K562 (cell line): ENCODE measurements at regions not wholly inside any gene's neighbourhood (a gene's known extent, or its start where the extent isn't known, plus 50 kb on each side); places are given as distances from the start of the nearest gene placed in this dataset.

Experiments used
- ATAC-seq: fragments of 200-7000 bp; cut with Tn5 transposase; 3 replicates; pipeline ENCODE4 v1.9.1; 2020; ENCODE audit warnings: moderate library complexity
- BruUV-seq: library from RNA; stranded (reverse); fragments of 400-500 nt; replicated peaks from 2 replicates; lab custom pipeline; 2021; lab: Mats Ljungman, UMichigan
- CTCF ChIA-PET: fragments of 300-600 bp; formaldehyde crosslinking; extraction: SDS; loops from one replicate; lab custom pipeline; 2021; ENCODE audit warnings: low intra/inter-chr PET ratio; lab: Yijun Ruan, JAX
- POLR2A ChIA-PET: fragments of 300-600, 350-650 bp; sonication (Branson Sonifier 250); formaldehyde crosslinking; extraction: SDS; loops from one replicate; lab custom pipeline; 2021; ENCODE audit warnings: antibody characterized with exemption, inconsistent platforms; lab: Yijun Ruan, JAX
- DNase-seq, 4 experiments: peaks; one replicate each; pipeline versions ENCODE4 v3.0.0 to v3.0.0-alpha.2; 2011 to 2018; ENCODE audit warnings: low spot score in 3 of 4, mixed read lengths in 3 of 4; ENCODE audit errors: extremely low read depth in 1 of 4
- FAIRE-seq: peaks from 2 replicates; lab custom pipeline; 2011; peaks lifted over from hg19 to GRCh38; lab: Jason Lieb, UNC
- H2AFZ ChIP-seq: 2 replicates; pipeline ENCODE4 v1.6.0; 2011; ENCODE audit warnings: low read depth, low read length, control low read depth, inconsistent platforms
- H3K27ac ChIP-seq: fragments of 200-600 bp; 3 replicates; pipeline ENCODE4 v1.8.0; 2011; ENCODE audit warnings: low read depth, mild to moderate bottlenecking, control low read depth, inconsistent platforms, low read length, moderate library complexity, mixed read lengths; ENCODE audit errors: extremely low read depth
- H3K27me3 ChIP-seq, 2 experiments: fragments of 300-600 bp in 1 of 2; 2 replicates in 1 of 2; 3 replicates in 1 of 2; pipeline versions ENCODE4 v1.6.0 to v1.8.0; 2011; ENCODE audit warnings: inconsistent platforms in 2 of 2, low read length in 2 of 2, mild to moderate bottlenecking in 1 of 2, mixed read lengths in 1 of 2, moderate library complexity in 1 of 2; ENCODE audit not compliant: control insufficient read depth in 2 of 2, insufficient read depth in 2 of 2
- H3K36me3 ChIP-seq: fragments of 300-600 bp; 3 replicates; pipeline ENCODE4 v1.8.0; 2011; ENCODE audit warnings: mild to moderate bottlenecking, low read length, inconsistent platforms; ENCODE audit not compliant: control insufficient read depth, insufficient read depth
- H3K4me1 ChIP-seq, 2 experiments: fragments of 200-600 bp in 1 of 2; replicated peaks in 1 of 2; 2 replicates in 1 of 2; 3 replicates in 1 of 2; pipeline versions ENCODE4 v1.5.1 to v1.8.0; 2011; ENCODE audit warnings: inconsistent platforms in 2 of 2, low read length in 2 of 2, mild to moderate bottlenecking in 1 of 2, mixed read lengths in 1 of 2, moderate library complexity in 1 of 2; ENCODE audit not compliant: control insufficient read depth in 2 of 2, insufficient read depth in 2 of 2
- H3K4me2 ChIP-seq: 2 replicates; pipeline ENCODE4 v1.6.1; 2011; ENCODE audit warnings: low read length, control low read depth, inconsistent platforms, mixed read lengths; ENCODE audit not compliant: insufficient read depth
- H3K4me3 ChIP-seq: fragments of 200-600 bp; sonication (generic), shearing (Covaris generic); 2 replicates; pipeline ENCODE4 v1.5.1; 2016; ENCODE audit warnings: control low read depth, inconsistent platforms
- H3K79me2 ChIP-seq: fragments of 200-600 bp; 3 replicates; pipeline ENCODE4 v1.8.0; 2011; ENCODE audit warnings: low read length, inconsistent platforms; ENCODE audit not compliant: control insufficient read depth, insufficient read depth
- H3K9ac ChIP-seq, 2 experiments: 2 replicates each; pipeline versions ENCODE4 v1.6.0 to v1.6.1; 2011; ENCODE audit warnings: low read depth in 2 of 2, low read length in 2 of 2, control low read depth in 1 of 2, inconsistent platforms in 1 of 2, mild to moderate bottlenecking in 1 of 2, mixed read lengths in 1 of 2; ENCODE audit not compliant: insufficient read depth in 1 of 2
- H3K9me1 ChIP-seq: one replicate; pipeline ENCODE4 v1.6.0; 2011; ENCODE audit warnings: inconsistent platforms, mild to moderate bottlenecking, low read length, moderate library complexity; ENCODE audit not compliant: control insufficient read depth, insufficient read depth
- H3K9me3 ChIP-seq: replicated peaks from 2 replicates; pipeline ENCODE4 v1.5.1; 2011; ENCODE audit warnings: low read depth, low read length, inconsistent platforms; ENCODE audit not compliant: control insufficient read depth, insufficient read depth
- H4K20me1 ChIP-seq: replicated peaks from 2 replicates; pipeline ENCODE4 v1.6.1; 2011; ENCODE audit warnings: low read length, inconsistent platforms, mixed read lengths; ENCODE audit not compliant: control insufficient read depth, insufficient read depth
- BRCA1 ChIP-seq, 2 experiments: fragments of 450-650 bp in 1 of 2; sonication (generic) in 1 of 2; formaldehyde crosslinking in 1 of 2; IDR thresholded peaks; 2 replicates each; pipeline versions ENCODE4 v1.5.0 to v1.6.1; 2017 to 2020; ENCODE audit warnings: mild to moderate bottlenecking in 1 of 2, missing genetic modification reagents in 1 of 2
- CHD4 ChIP-seq: fragments of 200-600 bp; sonication (generic); IDR thresholded peaks from 3 replicates; pipeline ENCODE4 v1.6.1; 2012; ENCODE audit warnings: low read depth, mild to moderate bottlenecking, mixed read lengths, low read length, inconsistent platforms; ENCODE audit not compliant: insufficient read depth, insufficient replicate concordance, poor library complexity, severe bottlenecking
- DDX20 ChIP-seq: fragments of 450-650 bp; IDR thresholded peaks from 2 replicates; pipeline ENCODE4 v1.6.1; 2016; ENCODE audit warnings: missing genetic modification characterization, low read depth, mild to moderate bottlenecking, missing compliant biosample characterization, moderate library complexity
- EWSR1 ChIP-seq: fragments of 450-650 bp; IDR thresholded peaks from 2 replicates; pipeline ENCODE4 v1.6.1; 2018; ENCODE audit warnings: borderline replicate concordance, mild to moderate bottlenecking, low read depth, moderate library complexity; ENCODE audit not compliant: partially characterized antibody
- GTF2E2 ChIP-seq: fragments of 200-800 bp; sonication (Bioruptor generic); IDR thresholded peaks from 2 replicates; pipeline ENCODE4 v1.6.1; 2016; ENCODE audit warnings: missing genetic modification characterization, missing compliant biosample characterization
- NRF1 ChIP-seq, 2 experiments: fragments of 450-650 bp; IDR thresholded peaks in 1 of 2; conservative IDR thresholded peaks in 1 of 2; 2 replicates each; pipeline ENCODE4 v1.6.1; 2014; ENCODE audit warnings: mild to moderate bottlenecking in 2 of 2
- WGBS: fragments of 100-300 bp; shearing (Covaris generic); methylation state at CpG from one replicate; pipeline ENCODE4 v1.1.6; 2016; ENCODE audit warnings: low coverage, mixed read lengths; ENCODE audit not compliant: insufficient coverage; ENCODE audit errors: missing lambda C conversion rate; 5-methylcytosine and 5-hydroxymethylcytosine counted together
- in situ Hi-C: fragments of 300-500 bp; cut with MboI; formaldehyde crosslinking; loops from 4 replicates; pipeline ENCODE4 v1.15.0; 2018; ENCODE audit warnings: inconsistent platforms, mixed read lengths
- intact Hi-C: fragments of 100-400 bp; cut with micrococcal nuclease; formaldehyde crosslinking; loops from 2 replicates; pipeline ENCODE4 v1.14.2; 2022
- TF ChIP-seq, protein P1 (sequence below): fragments of 450-650 bp; IDR thresholded peaks from 2 replicates; pipeline ENCODE4 v1.6.1; 2016; ENCODE audit warnings: mild to moderate bottlenecking
- TF ChIP-seq, protein P2 (sequence below): fragments of 450-650 bp; formaldehyde crosslinking; IDR thresholded peaks from 2 replicates; pipeline ENCODE4 v1.4.0; 2020; ENCODE audit warnings: mild to moderate bottlenecking, mixed read lengths

DNA sequence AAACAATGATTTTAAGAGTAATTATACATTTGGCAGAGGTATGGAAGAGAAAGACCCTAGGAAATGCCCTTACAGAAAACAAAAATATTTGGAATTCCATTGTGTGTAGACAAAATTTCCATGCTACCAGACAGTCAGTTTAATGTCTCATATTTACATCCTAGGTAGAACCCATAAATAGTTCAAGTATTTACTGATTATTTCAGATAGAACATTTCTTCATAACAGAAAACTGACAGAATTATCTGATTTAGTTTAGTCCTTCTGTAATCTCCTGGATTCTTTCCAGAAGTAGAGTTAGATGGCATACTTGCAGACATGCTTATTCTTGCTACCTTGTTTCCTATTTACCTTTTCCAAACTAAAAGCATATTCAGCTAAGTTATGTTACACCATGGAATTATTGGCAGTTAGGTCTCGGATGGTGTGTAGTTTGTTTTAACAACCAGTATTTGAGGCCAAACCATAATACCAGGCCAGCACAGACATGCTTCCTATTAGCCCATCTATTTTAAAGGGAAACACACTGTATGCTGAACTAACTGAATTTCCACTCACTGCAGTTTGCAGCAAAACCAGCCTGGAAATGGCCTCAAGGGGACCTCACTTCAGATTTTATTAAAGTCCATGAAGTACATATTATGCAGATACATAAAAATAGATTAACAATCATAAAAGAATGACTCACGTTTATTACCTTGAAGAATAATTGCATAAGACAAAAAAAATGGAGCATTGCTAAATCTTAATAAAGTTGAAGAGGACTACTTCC lies 126.6 kb upstream of the LRIG3 start:
- no peak overlapping the region for H3K4me2 ChIP-seq
- no peak overlapping the region for H3K4me3 ChIP-seq
- DNase-seq (no peak), ATAC-seq (no peak), FAIRE-seq (no peak)
- H3K9ac ChIP-seq: no peak overlapping the region
- no peaks in the 10 kb centered on the region for H4K20me1 ChIP-seq
- H3K4me1 ChIP-seq: no peaks in the 10 kb centered on the region
- POLR2A ChIA-PET: no interaction called here
- CTCF ChIA-PET: no interaction called here
- no peak overlapping the region for H2AFZ ChIP-seq
- H3K36me3 ChIP-seq: no peaks in the 10 kb centered on the region
- intact Hi-C loops (no loop called here), in situ Hi-C loops (no loop called here)
- no TSS peak for BruUV-seq
- H3K79me2 ChIP-seq: no peaks in the 10 kb centered on the region
- no peaks in the 10 kb centered on the region for H3K9me3 ChIP-seq
- H3K9me1 ChIP-seq: no peaks in the 10 kb centered on the region
- no peak overlapping the region for H3K27ac ChIP-seq
- no peaks in the 10 kb centered on the region for H3K27me3 ChIP-seq
- TF ChIP-seq GTF2E2 (tag) (no peak), DDX20 (no peak)
- 0% methylated on average over 2 of the region's 2 CpGs for WGBS

DNA sequence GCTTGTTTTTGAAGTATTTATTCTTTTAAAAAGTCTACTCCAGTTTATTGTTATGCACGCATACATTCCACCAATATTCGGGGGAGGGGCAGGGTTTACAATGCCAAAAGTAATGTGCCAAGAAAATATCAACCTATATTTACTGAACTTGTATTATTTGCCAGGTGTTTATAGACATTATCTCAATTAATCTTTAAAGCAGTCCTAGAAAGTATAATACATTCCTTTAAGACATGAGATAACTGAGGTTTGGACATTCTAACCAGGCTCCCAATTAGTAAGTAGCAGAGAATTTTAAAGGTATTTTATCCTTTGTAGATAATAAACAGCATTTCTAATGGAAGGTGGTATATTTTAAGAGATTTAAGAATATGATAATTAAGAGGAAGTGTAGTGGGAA lies 124.5 kb upstream of the LRIG3 start:
- Histone ChIP-seq H3K79me2 (no peaks in the 10 kb centered on the region), H3K27ac (no peak overlapping the region), H3K4me2 (no peak overlapping the region), H3K9me3 (no peaks in the 10 kb centered on the region), H3K4me1 (no peaks in the 10 kb centered on the region), H3K27me3 (no peaks in the 10 kb centered on the region), H3K36me3 (no peaks in the 10 kb centered on the region), H4K20me1 (no peaks in the 10 kb centered on the region), H3K9me1 (no peaks in the 10 kb centered on the region), H3K4me3 (no peak overlapping the region), H2AFZ (no peak overlapping the region), H3K9ac (no peak overlapping the region)
- CTCF ChIA-PET: no interaction called here
- FAIRE-seq (no peak), ATAC-seq (no peak), DNase-seq (no peak)
- POLR2A ChIA-PET: no interaction called here
- in situ Hi-C loops (no loop called here), intact Hi-C loops (no loop called here)
- WGBS: 0% methylated on average over 2 of the region's 2 CpGs
- BruUV-seq: no TSS peak
- TF ChIP-seq, protein P1, sequence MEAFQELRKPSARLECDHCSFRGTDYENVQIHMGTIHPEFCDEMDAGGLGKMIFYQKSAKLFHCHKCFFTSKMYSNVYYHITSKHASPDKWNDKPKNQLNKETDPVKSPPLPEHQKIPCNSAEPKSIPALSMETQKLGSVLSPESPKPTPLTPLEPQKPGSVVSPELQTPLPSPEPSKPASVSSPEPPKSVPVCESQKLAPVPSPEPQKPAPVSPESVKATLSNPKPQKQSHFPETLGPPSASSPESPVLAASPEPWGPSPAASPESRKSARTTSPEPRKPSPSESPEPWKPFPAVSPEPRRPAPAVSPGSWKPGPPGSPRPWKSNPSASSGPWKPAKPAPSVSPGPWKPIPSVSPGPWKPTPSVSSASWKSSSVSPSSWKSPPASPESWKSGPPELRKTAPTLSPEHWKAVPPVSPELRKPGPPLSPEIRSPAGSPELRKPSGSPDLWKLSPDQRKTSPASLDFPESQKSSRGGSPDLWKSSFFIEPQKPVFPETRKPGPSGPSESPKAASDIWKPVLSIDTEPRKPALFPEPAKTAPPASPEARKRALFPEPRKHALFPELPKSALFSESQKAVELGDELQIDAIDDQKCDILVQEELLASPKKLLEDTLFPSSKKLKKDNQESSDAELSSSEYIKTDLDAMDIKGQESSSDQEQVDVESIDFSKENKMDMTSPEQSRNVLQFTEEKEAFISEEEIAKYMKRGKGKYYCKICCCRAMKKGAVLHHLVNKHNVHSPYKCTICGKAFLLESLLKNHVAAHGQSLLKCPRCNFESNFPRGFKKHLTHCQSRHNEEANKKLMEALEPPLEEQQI: no peak
- TF ChIP-seq, protein P2, sequence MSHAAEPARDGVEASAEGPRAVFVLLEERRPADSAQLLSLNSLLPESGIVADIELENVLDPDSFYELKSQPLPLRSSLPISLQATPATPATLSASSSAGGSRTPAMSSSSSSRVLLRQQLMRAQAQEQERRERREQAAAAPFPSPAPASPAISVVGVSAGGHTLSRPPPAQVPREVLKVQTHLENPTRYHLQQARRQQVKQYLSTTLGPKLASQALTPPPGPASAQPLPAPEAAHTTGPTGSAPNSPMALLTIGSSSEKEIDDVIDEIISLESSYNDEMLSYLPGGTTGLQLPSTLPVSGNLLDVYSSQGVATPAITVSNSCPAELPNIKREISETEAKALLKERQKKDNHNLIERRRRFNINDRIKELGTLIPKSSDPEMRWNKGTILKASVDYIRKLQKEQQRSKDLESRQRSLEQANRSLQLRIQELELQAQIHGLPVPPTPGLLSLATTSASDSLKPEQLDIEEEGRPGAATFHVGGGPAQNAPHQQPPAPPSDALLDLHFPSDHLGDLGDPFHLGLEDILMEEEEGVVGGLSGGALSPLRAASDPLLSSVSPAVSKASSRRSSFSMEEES: no peak
- TF ChIP-seq EWSR1 (no peak), CHD4 (no peak), NRF1 (conservative IDR thresholded peaks at IDR 0.05 in 1 of 2, IDR thresholded peaks at IDR 0.05 in 1 of 2) (no peak), BRCA1 (IDR thresholded peaks at IDR 0.05) (no peak), BRCA1 (CRISPR knock-in tag; IDR thresholded peaks at IDR 0.05) (no peak)
